ENCODE measurements at regions not wholly inside any gene's neighbourhood (a gene's known extent, or its start where the extent isn't known, plus 50 kb on each side); places are given as distances from the start of the nearest gene placed in this dataset.

- Histone ChIP-seq H3K4me3 (no peak overlapping the region), H3K9me3 (no peaks in the 10 kb centered on the region), H3K4me1 (ENCODE audit: low read depth) (no peaks in the 10 kb centered on the region), H3K36me3 (ENCODE audit: low read depth) (no peaks in the 10 kb centered on the region)
- no peak for TF ChIP-seq CTCF (IDR thresholded peaks at IDR 0.05)
- ATAC-seq (no peak), DNase-seq (no peak)
- intact Hi-C loops (cut with DNase I, micrococcal nuclease): no loop called here
Measured at GRCh38 chr3:4926892-4927291, 52.3 kb upstream of the BHLHE40 start.

GRCh38 chr3:4928277-4928789, 50.9 kb upstream of the BHLHE40 start:
- intact Hi-C loops (cut with DNase I, micrococcal nuclease): no loop called here
- no peak overlapping the region for H3K4me3 ChIP-seq
- no peak for TF ChIP-seq CTCF (IDR thresholded peaks at IDR 0.05)
- no peak for DNase-seq
- H3K4me1 ChIP-seq (ENCODE audit: low read depth): no peaks in the 10 kb centered on the region
- ATAC-seq: no peak
- H3K36me3 ChIP-seq (ENCODE audit: low read depth): no peaks in the 10 kb centered on the region
- H3K9me3 ChIP-seq: no peaks in the 10 kb centered on the region
